ENCODE measurements at regions not wholly inside any gene's neighbourhood (a gene's known extent, or its start where the extent isn't known, plus 50 kb on each side); places are given as distances from the start of the nearest gene placed in this dataset.
"Not testable (repeated sequence)": the region's sequence is repeated elsewhere in the genome, so short reads cannot be mapped to it uniquely, and the experiment has no call there.

GRCh38 chr15:22566510-22566909 is 107.8 kb downstream of the GOLGA6L22 start:
- not testable (repeated sequence) for TF ChIP-seq EZH2 (IDR thresholded peaks at IDR 0.05; ENCODE audit: insufficient read depth, poor library complexity, severe bottlenecking); EZH2phosphoT487 (IDR thresholded peaks at IDR 0.05; ENCODE audit: insufficient read depth, low read depth)
